Activated B cell treated with CpG ODN at 0.5 μM for 24 hours (primary cell): ENCODE measurements at regions not wholly inside any gene's neighbourhood (a gene's known extent, or its start where the extent isn't known, plus 50 kb on each side); places are given as distances from the start of the nearest gene placed in this dataset.

Experiments used
- ATAC-seq: fragments of 200-7000 bp; cut with Tn5 transposase; one replicate; pipeline ENCODE4 v1.10.0; 2021; ENCODE audit warnings: low read depth, mild to moderate bottlenecking, moderate library complexity
- CTCF ChIA-PET: fragments of 350-600 bp; sonication (Branson Sonifier 250); formaldehyde crosslinking; loops from one replicate; lab custom pipeline; 2021; ENCODE audit warnings: antibody characterized with exemption; lab: Charles Lee
- POLR2A ChIA-PET: fragments of 350-600 bp; sonication (Branson Sonifier 250); formaldehyde crosslinking; loops from one replicate; lab custom pipeline; 2021; ENCODE audit warnings: antibody characterized with exemption; lab: Charles Lee
- DNase-seq: peaks from one replicate; pipeline ENCODE4 v3.0.0; 2022
- H3K27ac Mint-ChIP-seq: one replicate; pipeline ENCODE4 v1.8.0; 2020; ENCODE audit warnings: mixed read lengths
- H3K27me3 Mint-ChIP-seq: one replicate; pipeline ENCODE4 v1.8.0; 2021; ENCODE audit warnings: mixed read lengths
- H3K36me3 Mint-ChIP-seq: one replicate; pipeline ENCODE4 v1.8.0; 2021; ENCODE audit warnings: low read depth, mixed read lengths
- H3K4me1 Mint-ChIP-seq: one replicate; pipeline ENCODE4 v1.8.0; 2021; ENCODE audit warnings: mixed read lengths
- H3K4me3 Mint-ChIP-seq: one replicate; pipeline ENCODE4 v1.8.0; 2020; ENCODE audit warnings: mild to moderate bottlenecking, mixed read lengths
- H3K9me3 Mint-ChIP-seq: one replicate; pipeline ENCODE4 v1.8.0; 2020; ENCODE audit warnings: mixed read lengths
- intact Hi-C: fragments of 100-400 bp; cut with micrococcal nuclease; formaldehyde crosslinking; loops from one replicate; pipeline ENCODE4 v1.15.1; 2024
- TF ChIP-seq, protein P1 (sequence below): fragments of 200-600 bp; IDR thresholded peaks from one replicate; pipeline ENCODE4 v1.8.0; 2022; ENCODE audit warnings: antibody characterized with exemption, mild to moderate bottlenecking

DNA sequence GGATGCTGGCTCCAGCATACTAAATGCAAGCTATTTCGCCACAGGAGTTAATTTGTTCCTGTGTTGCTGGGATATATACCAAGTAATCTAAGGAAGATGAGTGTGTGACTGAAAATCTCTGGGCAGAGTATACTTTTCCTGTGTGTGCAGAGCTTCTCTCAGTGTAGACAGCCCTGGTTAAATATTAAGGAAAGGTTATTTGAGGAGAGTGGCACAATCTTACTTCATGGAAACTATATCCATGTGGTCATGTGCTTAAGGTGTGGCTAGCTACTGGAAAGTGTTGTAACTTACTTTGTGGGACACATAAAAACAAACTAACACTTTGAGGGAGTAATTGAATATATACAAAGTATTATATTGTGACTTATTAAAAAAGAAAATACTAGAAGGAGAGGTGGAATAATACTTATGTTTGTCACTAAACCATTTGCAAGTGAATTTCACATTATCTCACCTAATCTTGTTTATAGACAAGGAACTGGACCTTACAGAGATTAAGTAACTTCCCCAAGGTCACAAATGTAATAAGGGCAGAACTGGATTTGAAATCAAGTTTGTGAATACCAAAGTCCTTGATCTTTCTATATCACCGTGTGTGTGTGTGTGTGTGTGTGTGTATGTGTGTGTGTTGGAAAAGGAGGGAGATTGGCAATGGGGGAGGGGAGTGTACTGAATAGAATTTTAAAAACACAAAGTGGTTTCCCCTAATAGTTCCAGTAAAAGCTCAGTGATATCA lies 408.2 kb upstream of the NR3C2 start:
- ChIA-PET CTCF (no interaction called here), POLR2A (no interaction called here)
- Mint-ChIP-seq H3K27ac (no peak overlapping the region), H3K9me3 (no peaks in the 10 kb centered on the region), H3K4me1 (no peaks in the 10 kb centered on the region), H3K36me3 (no peaks in the 10 kb centered on the region), H3K27me3 (no peaks in the 10 kb centered on the region), H3K4me3 (no peak overlapping the region)
- ATAC-seq, result no peak
- intact Hi-C loops, result no loop called here
- no peak for DNase-seq
- TF ChIP-seq, protein P1, sequence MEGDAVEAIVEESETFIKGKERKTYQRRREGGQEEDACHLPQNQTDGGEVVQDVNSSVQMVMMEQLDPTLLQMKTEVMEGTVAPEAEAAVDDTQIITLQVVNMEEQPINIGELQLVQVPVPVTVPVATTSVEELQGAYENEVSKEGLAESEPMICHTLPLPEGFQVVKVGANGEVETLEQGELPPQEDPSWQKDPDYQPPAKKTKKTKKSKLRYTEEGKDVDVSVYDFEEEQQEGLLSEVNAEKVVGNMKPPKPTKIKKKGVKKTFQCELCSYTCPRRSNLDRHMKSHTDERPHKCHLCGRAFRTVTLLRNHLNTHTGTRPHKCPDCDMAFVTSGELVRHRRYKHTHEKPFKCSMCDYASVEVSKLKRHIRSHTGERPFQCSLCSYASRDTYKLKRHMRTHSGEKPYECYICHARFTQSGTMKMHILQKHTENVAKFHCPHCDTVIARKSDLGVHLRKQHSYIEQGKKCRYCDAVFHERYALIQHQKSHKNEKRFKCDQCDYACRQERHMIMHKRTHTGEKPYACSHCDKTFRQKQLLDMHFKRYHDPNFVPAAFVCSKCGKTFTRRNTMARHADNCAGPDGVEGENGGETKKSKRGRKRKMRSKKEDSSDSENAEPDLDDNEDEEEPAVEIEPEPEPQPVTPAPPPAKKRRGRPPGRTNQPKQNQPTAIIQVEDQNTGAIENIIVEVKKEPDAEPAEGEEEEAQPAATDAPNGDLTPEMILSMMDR, result no peak

DNA sequence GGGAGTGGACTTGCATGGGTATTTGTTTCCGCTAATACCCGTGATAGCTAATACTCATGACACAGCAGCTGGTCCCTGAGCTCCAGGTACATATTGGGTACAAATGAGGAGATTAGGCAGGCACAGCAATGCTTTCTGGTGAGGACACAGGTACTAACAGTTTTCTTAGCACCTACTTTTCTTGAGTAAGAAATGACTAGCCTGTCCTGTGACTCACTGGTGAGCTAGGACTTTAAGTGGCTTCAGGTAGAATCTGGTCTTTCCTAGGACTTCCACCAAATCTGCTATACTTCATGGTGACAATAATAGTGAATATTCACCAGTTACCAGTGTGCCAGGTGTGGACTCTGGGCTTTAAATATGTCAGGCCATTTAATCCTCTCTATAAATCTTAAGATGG lies 407.4 kb upstream of the NR3C2 start:
- ChIA-PET CTCF (no interaction called here), POLR2A (no interaction called here)
- Mint-ChIP-seq H3K36me3 (no peaks in the 10 kb centered on the region), H3K27me3 (no peaks in the 10 kb centered on the region), H3K9me3 (no peaks in the 10 kb centered on the region), H3K27ac (no peak overlapping the region), H3K4me3 (no peak overlapping the region), H3K4me1 (no peaks in the 10 kb centered on the region)
- intact Hi-C loops, result no loop called here
- TF ChIP-seq, protein P1, result no peak
- no peak for ATAC-seq
- no peak for DNase-seq

DNA sequence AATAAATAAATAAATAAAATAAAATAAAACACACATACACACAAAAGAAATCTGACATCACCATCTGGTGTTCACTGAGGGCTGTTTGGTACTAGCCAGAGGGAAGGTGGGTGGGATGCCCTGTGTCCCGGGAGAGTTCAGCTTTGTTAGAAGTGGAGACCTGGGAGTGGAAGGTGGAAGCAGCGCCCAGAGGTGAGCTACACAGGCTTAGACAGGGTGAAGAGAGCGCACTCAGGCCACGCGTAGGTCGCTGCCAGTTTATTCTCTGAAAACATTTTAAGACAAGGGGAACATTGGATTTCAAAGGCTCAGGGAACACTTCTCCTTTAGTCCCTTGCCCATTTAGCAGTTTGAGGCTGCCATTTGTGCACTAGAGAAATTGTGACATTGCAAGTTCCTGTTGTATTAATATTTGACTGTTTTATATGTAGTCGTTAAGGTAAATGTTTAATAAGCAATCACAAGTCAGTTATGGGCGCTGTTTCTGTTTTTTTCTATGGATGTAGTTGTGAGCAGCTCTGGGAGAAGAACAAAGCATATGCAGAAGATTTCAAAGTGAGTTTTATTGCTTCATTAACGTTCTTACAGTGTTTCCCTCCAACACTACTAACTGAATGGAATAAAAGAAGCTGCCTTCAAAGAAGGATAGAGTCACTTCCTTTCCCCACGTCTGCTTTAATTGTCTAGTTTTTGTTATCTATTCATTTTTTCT lies 405.5 kb upstream of the NR3C2 start:
- no peaks in the 10 kb centered on the region for H3K36me3 Mint-ChIP-seq
- H3K4me3 Mint-ChIP-seq, result no peak overlapping the region
- ATAC-seq, result no peak
- no peaks in the 10 kb centered on the region for H3K4me1 Mint-ChIP-seq
- no peak overlapping the region for H3K27ac Mint-ChIP-seq
- intact Hi-C loops, result no loop called here
- TF ChIP-seq, protein P1, result no peak
- no peaks in the 10 kb centered on the region for H3K9me3 Mint-ChIP-seq
- no peak for DNase-seq
- ChIA-PET CTCF (no interaction called here), POLR2A (no interaction called here)
- H3K27me3 Mint-ChIP-seq, result no peaks in the 10 kb centered on the region

DNA sequence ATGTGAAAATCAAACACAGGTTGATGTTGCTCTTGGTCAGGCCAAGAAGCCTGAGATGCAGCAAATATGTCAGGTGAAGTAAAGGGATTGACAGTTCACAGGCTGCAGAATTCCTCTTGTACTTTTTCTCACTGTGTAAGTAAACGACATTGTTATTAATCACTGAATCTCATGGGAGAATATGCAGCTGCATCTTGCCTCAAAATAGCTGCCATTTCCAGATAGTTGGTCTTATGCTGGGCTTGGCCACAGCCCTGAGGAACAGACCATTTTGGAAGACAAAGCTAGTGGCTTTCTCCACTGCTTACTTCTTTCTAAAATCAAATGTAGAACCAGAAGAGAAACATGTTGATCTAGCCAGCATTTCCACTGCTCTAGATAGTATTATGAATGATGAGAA lies 403.4 kb upstream of the NR3C2 start:
- no peak for ATAC-seq
- Mint-ChIP-seq H3K9me3 (peaks cover 2% of the 10 kb centered on the region), H3K27me3 (no peaks in the 10 kb centered on the region), H3K36me3 (no peaks in the 10 kb centered on the region), H3K4me1 (no peaks in the 10 kb centered on the region), H3K27ac (no peak overlapping the region), H3K4me3 (no peak overlapping the region)
- TF ChIP-seq, protein P1, result no peak
- CTCF ChIA-PET, result no interaction called here
- intact Hi-C loops, result no loop called here
- POLR2A ChIA-PET, result no interaction called here
- no peak for DNase-seq

DNA sequence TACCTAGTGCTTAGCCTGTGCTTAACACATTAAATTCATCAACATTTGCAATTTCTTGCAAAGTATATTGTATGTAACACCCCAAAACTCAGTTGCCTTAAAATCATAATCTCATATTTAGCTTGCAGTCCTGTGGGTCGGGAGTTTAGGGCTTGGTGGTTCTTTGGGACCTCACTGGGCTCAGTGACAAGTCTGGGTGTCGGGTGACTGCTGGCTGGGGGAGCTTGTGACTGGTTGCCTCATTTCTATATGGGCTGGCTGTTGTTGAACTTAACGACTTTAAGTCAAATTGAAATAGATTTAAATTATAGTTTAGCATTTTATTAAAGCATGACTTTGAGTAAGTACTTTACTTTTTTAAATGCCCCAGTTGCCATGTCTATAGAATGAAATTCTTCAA lies 401.4 kb upstream of the NR3C2 start:
- Mint-ChIP-seq H3K27ac (no peak overlapping the region), H3K27me3 (no peaks in the 10 kb centered on the region), H3K9me3 (peaks cover 2% of the 10 kb centered on the region), H3K4me3 (no peak overlapping the region), H3K36me3 (no peaks in the 10 kb centered on the region), H3K4me1 (no peaks in the 10 kb centered on the region)
- TF ChIP-seq, protein P1, result no peak
- ChIA-PET POLR2A (no interaction called here), CTCF (no interaction called here)
- DNase-seq (no peak), ATAC-seq (no peak)
- intact Hi-C loops, result no loop called here
